ENCODE measurements at regions not wholly inside any gene's neighbourhood (a gene's known extent, or its start where the extent isn't known, plus 50 kb on each side); places are given as distances from the start of the nearest gene placed in this dataset.
"Not testable (repeated sequence)": the region's sequence is repeated elsewhere in the genome, so short reads cannot be mapped to it uniquely, and the experiment has no call there.

DNA sequence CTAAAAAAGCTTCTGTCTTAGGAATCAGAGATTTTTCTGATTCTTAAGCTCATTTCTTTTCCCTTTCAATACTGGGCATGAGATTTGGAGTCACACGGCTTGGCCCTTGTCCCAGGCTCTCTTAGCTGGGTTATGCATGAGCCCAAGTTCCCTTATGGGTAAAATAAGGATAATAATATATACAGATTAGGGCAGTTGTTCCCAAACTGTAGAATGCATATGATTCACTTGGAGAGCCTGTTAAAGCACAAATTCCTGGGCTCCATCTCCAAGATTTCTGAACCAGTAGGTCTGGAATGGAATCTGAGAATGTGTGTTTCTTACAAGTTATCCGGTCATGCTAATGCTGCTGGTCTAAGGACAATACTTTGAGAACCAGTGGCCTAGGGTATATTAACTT lies 154.0 kb downstream of the REEP3 start:
- no peak for DNase-seq (ENCODE audit: low spot score)

DNA sequence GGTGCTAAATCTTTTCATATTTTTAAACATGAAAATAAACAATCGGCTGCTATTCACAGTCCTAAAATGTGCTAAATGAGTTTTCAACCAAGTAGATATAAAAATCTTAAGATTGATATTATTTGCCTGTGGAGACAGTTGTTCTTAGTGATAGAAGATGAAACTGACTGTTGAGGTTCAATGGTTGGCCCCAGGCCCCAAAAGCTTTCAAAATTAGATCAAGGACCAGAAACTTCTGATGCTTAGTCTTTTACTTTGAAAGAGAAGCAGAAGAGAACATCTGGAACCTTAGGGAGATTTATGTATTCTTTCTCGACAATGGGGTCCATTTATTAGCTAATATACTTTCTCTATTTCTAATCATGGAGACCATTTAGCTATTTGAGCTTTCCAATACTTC lies 155.8 kb downstream of the REEP3 start:
- DNase-seq (ENCODE audit: low spot score) = no peak

DNA sequence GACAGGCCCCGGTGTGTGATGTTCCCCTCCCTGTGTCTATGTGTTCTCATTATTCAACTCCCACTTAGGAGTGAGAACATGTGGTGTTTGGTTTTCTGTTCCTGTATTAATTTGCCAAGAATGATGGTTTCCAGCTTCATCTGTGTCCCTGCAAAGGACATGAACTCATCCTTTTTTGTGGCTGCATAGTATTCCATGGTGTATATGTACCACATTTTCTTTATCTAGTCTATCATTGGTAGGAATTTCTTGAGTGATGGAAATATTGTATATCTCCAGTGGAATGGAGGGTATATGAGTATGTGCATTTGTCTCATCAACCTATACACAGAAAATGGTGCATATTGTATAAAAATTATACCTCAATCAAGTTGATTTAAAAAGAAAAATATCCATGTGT lies 159.3 kb downstream of the REEP3 start:
- DNase-seq (ENCODE audit: low spot score) = not testable (repeated sequence)

DNA sequence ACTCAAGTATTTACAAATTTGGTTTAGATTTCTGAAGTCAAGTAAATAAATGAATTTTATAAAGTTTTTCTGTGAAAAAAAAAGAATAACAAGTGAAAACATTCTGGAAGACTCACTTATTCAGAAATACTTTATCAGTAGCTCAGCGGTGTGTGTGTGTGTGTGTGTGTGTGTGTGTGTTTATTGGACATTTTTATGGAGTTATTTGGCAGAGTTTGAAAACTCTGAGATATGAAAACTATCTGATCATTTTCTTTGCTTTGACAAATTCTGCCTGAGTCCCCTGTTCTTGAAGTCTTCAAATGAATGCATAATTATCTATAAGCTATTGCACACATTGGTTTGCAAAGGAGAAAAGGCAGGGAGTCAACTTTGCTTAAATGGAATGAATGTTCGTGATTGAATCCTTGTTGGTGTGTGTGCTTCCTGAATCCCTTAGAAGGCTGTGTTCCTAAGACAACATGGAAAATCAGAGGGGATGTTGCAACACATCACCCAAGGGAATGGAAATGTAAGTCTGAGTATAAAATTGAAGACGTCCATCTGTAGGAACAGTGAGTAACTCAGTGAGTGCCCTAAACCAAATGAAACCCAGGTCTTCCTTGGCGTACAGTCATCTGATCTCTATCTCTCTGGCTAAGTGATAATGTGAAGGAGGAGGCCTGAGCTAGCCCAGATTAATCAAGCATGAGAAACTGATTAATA lies 160.9 kb downstream of the REEP3 start:
- no peak for DNase-seq (ENCODE audit: low spot score)

DNA sequence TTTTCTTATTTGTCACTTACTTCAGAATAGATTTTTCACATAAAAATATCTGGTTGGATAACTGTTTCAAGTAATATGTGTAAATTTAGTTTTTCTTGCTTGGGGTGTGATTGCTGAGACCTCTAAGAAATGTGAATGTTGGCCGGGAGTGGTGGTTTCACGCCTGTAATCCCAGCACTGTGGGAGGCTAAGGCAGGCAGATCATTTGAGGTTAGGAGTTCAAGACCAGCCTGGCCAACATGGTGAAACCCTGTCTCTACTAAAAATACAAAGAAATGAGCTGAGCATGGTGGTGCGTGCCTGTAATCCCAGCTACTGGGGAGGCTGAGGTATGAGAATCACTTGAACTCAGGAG lies 161.5 kb downstream of the REEP3 start:
- not testable (repeated sequence) for DNase-seq (ENCODE audit: low spot score)

DNA sequence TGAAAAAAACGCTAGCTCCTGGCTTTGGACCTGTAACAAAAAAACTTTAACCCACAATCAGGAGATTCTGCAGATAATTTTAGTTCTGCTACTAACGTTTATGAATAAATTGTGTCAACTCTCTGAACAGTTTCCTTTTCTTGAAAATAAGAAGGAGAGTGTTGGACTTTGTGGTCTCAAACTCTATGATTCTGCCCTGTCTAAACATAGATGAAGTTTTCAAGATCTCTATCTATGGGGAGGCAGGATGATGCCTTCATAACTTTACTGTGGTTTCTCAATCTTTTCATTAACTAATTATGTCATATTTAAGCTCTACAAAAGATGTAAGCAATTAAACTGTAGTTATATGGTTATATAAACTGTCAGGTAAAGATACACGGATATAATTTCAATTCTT lies 162.0 kb downstream of the REEP3 start:
- no peak for DNase-seq (ENCODE audit: low spot score)

DNA sequence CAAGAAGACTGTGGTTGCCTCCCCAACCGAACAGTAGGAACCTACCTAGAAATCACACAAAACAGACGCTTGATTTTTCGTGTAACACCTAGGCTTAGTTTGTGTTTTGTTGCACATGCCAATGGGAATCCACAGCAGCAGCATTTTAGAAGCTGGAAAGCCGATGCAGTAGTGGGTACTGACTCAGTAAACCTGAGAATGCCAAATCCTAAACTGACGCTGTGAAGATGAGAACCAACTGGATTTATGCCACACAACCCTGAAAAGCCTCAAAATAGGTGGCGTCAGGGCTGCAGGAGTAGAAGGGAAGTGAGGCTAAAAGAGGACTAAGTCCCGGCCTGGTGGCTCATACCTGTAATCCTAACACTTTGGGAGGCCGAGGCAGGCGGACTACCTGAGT lies 162.5 kb downstream of the REEP3 start:
- DNase-seq (ENCODE audit: low spot score) = no peak

- no peak for DNase-seq (ENCODE audit: low spot score)
Observed at GRCh38 chr10:63684257-63684936, 163.2 kb downstream of the REEP3 start.

GRCh38 chr10:63689768-63690167 lies 168.6 kb downstream of the REEP3 start:
- no peak for DNase-seq (ENCODE audit: low spot score)

DNA sequence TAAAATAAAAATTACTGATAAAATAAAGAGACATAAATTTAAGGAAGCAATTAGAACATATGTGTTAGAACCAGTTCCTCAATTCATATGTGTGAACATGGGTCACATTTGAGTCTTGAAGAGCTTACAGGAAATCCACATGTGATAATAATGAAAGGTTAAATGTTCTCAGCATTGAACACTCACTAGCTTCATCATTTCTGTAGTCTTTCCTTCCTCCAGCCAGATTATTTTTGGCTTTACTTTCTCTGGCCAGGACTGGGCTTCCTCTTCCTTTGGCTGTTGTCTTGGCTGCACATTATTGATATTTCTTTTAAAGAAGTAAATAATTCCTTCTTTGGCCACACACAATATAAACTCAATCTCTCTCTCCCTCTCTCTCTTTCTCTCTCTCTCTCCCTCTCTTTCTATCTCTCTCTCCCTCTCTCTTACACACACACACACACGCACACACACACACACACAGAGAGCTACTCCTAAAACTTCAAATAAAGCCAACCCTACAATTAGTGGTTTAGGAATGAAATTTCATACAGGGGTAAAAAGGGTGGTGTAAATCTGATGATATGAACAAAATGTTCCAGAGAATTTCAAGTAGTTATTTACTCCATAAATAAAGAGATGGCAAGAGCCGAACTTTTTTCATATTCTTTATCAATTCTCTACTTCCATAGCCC lies 171.2 kb downstream of the REEP3 start:
- no peak for DNase-seq (ENCODE audit: low spot score)

- not testable (repeated sequence) for DNase-seq (ENCODE audit: low spot score)
Observed at GRCh38 chr10:63693021-63693420, 171.8 kb downstream of the REEP3 start.

DNA sequence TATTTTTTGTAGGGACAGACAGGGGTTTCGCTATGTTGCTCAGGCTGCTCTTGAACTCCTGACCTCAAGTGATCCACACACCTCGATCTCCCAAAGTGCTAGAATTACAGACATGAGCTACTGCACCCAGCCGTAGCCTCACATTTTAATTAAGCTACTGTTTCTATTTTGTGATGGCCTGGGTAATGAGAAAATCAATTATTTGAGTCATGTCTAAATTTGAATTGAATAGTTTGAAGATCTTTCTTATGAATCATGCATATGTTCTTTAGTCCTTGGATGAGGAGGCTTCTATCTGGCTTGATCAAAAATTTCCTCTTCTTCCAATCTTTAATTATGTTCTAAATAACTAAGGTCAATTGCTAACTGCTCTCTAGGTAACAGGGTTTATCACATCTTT lies 175.0 kb downstream of the REEP3 start:
- no peak for DNase-seq (ENCODE audit: low spot score)

- DNase-seq (ENCODE audit: low spot score) = no peak
Observed at GRCh38 chr10:63697956-63698786, 177.0 kb downstream of the REEP3 start.

DNA sequence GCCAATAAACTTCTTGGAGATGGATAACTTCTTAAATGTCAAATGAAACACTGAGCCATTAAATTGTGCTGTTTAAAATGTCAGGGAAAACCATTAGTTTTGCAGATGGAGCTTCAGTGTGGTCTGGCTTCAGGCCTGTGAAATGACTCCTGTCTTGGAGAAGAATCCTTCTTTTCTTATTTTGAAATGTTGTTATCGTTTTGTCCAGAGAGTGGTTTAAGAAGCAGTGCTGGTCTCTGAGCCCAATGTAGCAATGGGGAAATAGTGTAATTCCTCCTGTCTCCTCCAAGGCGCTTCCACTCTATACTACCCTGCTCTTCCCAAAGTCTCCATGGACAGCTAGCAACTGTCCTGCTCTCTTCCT lies 177.6 kb downstream of the REEP3 start:
- no peak for DNase-seq (ENCODE audit: low spot score)

GRCh38 chr10:63699785-63700613 lies 178.8 kb downstream of the REEP3 start:
- no peak for DNase-seq (ENCODE audit: low spot score)

DNA sequence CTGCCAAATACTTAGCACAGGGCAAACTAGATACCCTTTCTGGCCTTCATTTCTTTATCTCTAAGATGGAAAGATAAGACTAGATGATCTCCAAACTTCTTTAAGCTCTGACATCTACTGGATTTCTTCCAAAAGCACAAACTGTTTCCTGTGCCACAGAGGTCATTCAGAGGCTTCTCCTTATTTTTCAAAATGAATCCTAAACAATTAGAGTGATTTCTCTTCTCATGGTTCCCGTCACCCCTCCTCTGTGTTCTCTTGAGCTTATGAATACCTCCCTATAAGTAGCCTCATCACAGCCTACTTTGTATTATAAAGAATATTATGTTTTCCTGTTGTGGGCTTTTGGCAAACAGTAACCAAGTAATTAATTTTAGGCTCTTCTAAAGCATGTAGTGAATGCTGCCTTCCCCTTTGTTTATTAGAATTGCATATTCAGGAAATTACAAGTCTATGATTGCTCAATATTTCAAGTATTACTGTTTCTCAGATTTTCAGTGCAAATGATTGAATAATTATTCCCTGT lies 179.5 kb downstream of the REEP3 start:
- no peak for DNase-seq (ENCODE audit: low spot score)

- no peak for DNase-seq (ENCODE audit: low spot score)
Observed at GRCh38 chr10:63702092-63702491, 180.9 kb downstream of the REEP3 start.

GRCh38 chr10:63703113-63703670 lies 182.0 kb downstream of the REEP3 start:
- DNase-seq (ENCODE audit: low spot score) = no peak

GRCh38 chr10:63703740-63704345 lies 182.6 kb downstream of the REEP3 start:
- DNase-seq (ENCODE audit: low spot score) = no peak

DNA sequence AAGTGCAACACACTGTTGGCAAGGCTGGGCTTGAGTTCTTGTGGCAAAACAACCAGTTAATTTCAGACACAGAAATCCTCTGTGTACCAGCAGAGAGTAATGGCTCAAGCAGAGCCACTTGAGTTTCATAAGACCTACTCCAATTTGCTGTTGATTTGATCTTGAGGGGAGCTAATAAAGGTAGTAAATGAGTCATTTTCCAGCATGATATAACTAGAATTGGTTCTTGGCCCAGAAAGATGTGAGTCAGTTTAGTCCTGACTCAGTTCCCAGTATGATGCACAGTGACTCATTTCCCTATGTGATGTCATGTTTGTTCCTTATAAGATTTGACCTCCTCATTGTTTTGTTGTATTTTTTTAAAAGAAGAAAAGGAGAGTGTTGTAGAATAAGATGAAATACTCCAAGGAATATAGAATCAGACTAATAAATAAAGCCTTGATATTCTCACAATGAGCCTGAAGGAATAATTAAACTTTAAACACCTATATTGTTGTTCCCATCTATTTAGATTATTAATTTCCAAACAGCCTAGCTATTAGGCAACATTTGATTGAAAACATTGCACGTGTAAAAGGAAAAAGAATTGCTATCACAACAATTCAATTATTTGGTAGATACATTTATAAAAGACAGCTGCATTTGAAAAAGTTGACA lies 186.2 kb downstream of the REEP3 start:
- no peak for DNase-seq (ENCODE audit: low spot score)
